RWPE2 (cell line): ENCODE measurements at regions not wholly inside any gene's neighbourhood (a gene's known extent, or its start where the extent isn't known, plus 50 kb on each side); places are given as distances from the start of the nearest gene placed in this dataset.

ENCODE experiments used
- ATAC-seq: fragments of 200-7000 bp; cut with Tn5 transposase; 3 replicates; pipeline ENCODE4 v1.9.1; 2021; ENCODE audit warnings: low read depth
- DNase-seq: peaks from one replicate; pipeline ENCODE4 v3.0.0-alpha.2; 2020; ENCODE audit warnings: low spot score
- H3K27ac ChIP-seq: fragments of 450-650 bp; 2 replicates; pipeline ENCODE4 v1.5.1; 2017; ENCODE audit warnings: mild to moderate bottlenecking; ENCODE audit not compliant: poor library complexity, severe bottlenecking
- H3K27me3 ChIP-seq: fragments of 250-450 bp; sonication (Bioruptor Pico); 2 replicates; pipeline ENCODE4 v1.5.1; 2021; ENCODE audit warnings: mild to moderate bottlenecking, moderate library complexity; ENCODE audit not compliant: insufficient read depth, poor library complexity, severe bottlenecking
- H3K36me3 ChIP-seq: fragments of 250-450 bp; sonication (Bioruptor Pico); 2 replicates; pipeline ENCODE4 v1.5.1; 2020; ENCODE audit warnings: low read depth, mild to moderate bottlenecking, moderate library complexity
- H3K4me1 ChIP-seq: fragments of 250-450 bp; sonication (Bioruptor Pico); 2 replicates; pipeline ENCODE4 v1.5.1; 2021; ENCODE audit warnings: mild to moderate bottlenecking, moderate library complexity; ENCODE audit not compliant: insufficient read depth, poor library complexity, severe bottlenecking
- H3K4me3 ChIP-seq: fragments of 250-450 bp; sonication (Bioruptor Pico); 2 replicates; pipeline ENCODE4 v1.5.1; 2021; ENCODE audit warnings: mild to moderate bottlenecking, moderate library complexity; ENCODE audit not compliant: severe bottlenecking
- H3K9me3 ChIP-seq: fragments of 250-450 bp; sonication (Bioruptor Pico); 2 replicates; pipeline ENCODE4 v1.5.1; 2021; ENCODE audit warnings: mild to moderate bottlenecking, moderate library complexity; ENCODE audit not compliant: severe bottlenecking
- TF ChIP-seq, protein P1 (sequence below): fragments of 450-650 bp; IDR thresholded peaks from one replicate; pipeline ENCODE4 v1.5.1; 2017; ENCODE audit warnings: mild to moderate bottlenecking, moderate library complexity; ENCODE audit not compliant: poor library complexity, severe bottlenecking

DNA sequence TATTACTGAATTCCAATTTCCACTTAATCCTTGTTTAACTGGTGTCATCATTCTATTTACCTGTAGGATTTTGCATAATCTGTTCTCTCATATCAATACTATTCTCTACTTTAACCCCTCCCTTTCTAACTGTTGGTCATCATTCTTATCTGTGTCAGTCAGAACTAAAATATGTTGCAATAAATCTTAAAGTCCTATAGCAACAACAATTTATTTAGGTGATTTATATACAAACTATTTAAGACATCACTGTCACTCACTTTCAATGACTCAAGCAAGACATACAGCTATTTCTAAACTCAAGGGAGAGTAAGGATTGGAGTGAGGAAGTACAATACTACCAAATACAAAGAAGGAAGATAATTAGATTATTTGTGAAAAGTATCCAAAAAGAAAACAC, 740.4 kb downstream of the DSC3 start:
- ATAC-seq (peak; percentile 76), DNase-seq (no peak)
- TF ChIP-seq, protein P1, sequence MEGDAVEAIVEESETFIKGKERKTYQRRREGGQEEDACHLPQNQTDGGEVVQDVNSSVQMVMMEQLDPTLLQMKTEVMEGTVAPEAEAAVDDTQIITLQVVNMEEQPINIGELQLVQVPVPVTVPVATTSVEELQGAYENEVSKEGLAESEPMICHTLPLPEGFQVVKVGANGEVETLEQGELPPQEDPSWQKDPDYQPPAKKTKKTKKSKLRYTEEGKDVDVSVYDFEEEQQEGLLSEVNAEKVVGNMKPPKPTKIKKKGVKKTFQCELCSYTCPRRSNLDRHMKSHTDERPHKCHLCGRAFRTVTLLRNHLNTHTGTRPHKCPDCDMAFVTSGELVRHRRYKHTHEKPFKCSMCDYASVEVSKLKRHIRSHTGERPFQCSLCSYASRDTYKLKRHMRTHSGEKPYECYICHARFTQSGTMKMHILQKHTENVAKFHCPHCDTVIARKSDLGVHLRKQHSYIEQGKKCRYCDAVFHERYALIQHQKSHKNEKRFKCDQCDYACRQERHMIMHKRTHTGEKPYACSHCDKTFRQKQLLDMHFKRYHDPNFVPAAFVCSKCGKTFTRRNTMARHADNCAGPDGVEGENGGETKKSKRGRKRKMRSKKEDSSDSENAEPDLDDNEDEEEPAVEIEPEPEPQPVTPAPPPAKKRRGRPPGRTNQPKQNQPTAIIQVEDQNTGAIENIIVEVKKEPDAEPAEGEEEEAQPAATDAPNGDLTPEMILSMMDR, result no peak
- no peaks in the 10 kb centered on the region for H3K9me3 ChIP-seq
- no peaks in the 10 kb centered on the region for H3K36me3 ChIP-seq
- H3K27me3 ChIP-seq, result no peaks in the 10 kb centered on the region
- no peak overlapping the region for H3K27ac ChIP-seq
- H3K4me1 ChIP-seq, result peaks cover 9% of the 10 kb centered on the region
- no peak overlapping the region for H3K4me3 ChIP-seq

DNA sequence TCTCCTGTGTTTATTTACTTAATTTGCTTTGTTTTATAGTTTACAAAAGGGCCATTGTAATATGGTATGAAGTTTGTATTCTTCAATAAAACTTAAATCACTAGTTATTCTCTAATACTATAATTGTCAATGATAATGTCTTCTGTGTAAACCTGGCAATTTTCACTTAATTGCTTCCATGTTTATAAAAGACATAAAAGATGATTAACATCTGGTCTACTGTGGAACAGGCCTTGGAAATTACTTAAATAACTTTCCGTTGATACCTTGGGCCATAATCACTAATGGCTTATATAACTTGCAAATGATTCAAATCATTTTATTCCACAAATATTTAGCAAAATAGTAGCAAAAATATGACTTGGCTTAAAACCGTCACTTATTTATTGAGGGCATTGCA, 743.8 kb downstream of the DSC3 start:
- Histone ChIP-seq H3K27me3 (no peaks in the 10 kb centered on the region), H3K4me1 (peaks cover 9% of the 10 kb centered on the region), H3K9me3 (no peaks in the 10 kb centered on the region), H3K27ac (no peak overlapping the region), H3K36me3 (no peaks in the 10 kb centered on the region), H3K4me3 (no peak overlapping the region)
- ATAC-seq, result no peak
- TF ChIP-seq, protein P1, result no peak
- no peak for DNase-seq

DNA sequence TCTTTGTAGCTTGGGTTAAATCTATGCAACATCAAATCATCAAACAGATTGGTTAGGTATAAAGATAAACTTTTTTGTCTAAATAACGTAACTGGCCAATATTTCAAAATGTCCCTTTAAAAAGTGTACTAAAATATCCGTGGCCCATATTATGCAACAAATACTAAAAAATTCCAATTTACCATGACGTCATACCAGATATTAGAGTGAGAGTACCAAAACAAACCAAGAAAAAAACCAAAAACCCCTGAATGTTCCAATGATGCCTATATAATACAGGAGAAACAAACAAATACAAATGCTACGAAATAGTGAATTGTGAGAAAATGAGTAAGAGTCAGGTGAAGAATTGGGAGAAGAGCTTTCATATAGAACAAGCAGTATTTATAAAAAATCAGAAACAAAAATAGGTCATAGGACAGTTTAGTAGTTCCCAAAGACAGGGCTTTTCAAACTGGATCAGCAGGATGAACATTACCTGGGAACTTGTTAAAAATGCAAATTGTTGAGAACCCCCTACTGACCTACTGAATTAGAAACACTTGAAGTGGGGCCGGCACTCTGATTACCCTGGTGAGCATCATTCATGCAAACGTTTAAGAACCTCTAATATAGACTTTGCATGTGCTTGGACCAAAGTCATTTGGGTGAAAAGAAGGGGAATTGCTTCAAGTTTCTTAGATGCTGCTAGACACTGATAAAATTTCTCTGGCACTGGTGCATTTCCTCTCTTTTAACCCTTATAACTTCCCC, 753.7 kb downstream of the DSC3 start:
- Histone ChIP-seq H3K9me3 (peaks cover 2% of the 10 kb centered on the region), H3K4me1 (no peaks in the 10 kb centered on the region), H3K36me3 (no peaks in the 10 kb centered on the region), H3K27ac (no peak overlapping the region), H3K27me3 (no peaks in the 10 kb centered on the region), H3K4me3 (no peak overlapping the region)
- no peak for ATAC-seq
- no peak for DNase-seq
- TF ChIP-seq, protein P1, result no peak

DNA sequence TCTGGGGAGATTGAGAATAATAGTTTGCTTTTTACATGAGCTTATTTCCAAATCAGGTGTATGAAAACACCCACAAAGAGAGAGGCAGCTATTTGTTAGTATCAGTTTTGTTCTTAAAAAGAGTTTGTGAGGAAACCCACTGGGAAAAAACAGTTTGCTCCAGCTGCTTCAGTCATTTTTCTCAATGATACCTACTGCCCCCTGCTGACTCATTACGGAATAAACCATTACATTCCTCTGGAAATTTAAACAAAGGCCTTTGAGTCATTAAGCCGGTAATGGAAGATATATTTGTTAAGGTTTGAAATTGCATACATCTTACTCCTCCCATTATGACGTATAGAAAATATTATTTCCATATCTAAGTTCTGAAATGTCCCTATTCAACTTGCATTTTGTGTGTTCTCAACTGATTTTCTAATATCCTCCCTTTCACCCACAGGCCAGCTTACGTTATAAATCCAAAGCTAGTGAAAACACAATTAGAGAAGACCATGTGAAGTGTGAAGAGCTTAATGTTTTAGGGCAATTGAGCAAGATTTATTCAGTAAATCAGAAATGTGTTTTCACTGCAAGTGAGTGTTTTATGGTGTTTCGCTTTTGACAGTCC, 761.6 kb downstream of the DSC3 start:
- Histone ChIP-seq H3K4me3 (no peak overlapping the region), H3K27ac (no peak overlapping the region), H3K9me3 (no peaks in the 10 kb centered on the region), H3K27me3 (no peaks in the 10 kb centered on the region), H3K36me3 (no peaks in the 10 kb centered on the region), H3K4me1 (no peaks in the 10 kb centered on the region)
- TF ChIP-seq, protein P1, result peak; percentile 86
- DNase-seq (no peak), ATAC-seq (no peak)

DNA sequence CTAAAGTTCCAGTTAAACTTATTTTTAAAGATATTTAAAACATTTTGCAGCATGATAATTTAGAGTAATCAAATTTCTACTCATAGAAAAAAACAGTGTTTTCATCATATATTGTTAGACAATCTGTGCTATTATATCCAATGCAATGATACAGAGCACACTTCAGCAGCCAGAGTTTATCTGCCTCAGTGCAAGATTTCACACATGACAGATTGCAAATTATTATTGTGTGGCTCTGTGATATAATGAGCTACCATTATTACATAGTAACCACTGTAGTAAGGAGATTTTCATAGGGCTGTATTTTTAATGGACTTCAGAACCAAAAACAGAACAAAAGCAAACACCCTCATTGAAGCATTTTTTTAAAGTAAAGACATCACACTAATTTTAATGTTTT, 762.4 kb downstream of the DSC3 start:
- no peak overlapping the region for H3K27ac ChIP-seq
- no peaks in the 10 kb centered on the region for H3K36me3 ChIP-seq
- TF ChIP-seq, protein P1, result no peak
- H3K4me3 ChIP-seq, result no peak overlapping the region
- DNase-seq (no peak), ATAC-seq (no peak)
- no peaks in the 10 kb centered on the region for H3K9me3 ChIP-seq
- no peaks in the 10 kb centered on the region for H3K4me1 ChIP-seq
- H3K27me3 ChIP-seq, result no peaks in the 10 kb centered on the region
